ENCODE measurements at regions not wholly inside any gene's neighbourhood (a gene's known extent, or its start where the extent isn't known, plus 50 kb on each side); places are given as distances from the start of the nearest gene placed in this dataset.
"Not testable (repeated sequence)": the region's sequence is repeated elsewhere in the genome, so short reads cannot be mapped to it uniquely, and the experiment has no call there.

DNA sequence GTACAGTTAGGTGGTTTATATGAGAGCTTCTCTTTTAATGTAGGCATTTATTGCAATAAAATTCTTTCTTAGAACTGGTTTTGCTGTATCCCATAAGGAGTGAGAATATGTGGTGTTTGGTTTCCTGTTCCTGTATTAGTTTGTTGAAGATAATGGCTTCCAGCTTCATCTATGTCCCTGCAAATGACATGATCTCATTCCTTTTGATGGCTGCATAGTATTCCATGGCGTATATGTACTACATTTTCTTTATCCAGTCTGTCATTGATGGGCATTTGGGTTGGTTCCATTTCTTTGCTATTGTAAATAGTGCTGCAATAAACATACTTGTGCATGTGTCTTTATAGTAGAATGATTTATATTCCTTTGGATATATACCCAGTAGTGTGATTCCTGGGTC is 106.7 kb upstream of the IRS4 start:
- intact Hi-C loops (cut with DNase I): not testable (repeated sequence)

DNA sequence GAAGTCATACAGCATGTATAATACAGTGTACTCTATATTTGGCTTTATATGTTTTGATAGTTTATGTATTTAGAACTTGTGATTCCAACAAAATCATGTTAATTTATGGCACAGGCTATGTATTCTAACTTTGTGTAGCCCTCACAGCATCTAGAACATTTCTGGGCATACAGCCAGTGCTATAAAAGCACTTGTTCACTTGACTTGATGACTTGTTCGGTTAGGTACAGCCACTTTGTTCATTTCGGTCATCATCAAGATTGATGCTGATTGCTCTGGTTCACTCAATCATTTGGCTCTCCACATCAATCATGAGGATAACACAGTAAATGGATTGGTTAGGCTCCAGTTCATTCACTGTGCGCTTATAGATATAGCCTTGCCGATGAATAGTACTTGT is 97.6 kb upstream of the IRS4 start:
- H3K27ac ChIP-seq (ENCODE audit: low read depth in 1 of 2, low read length in 2 of 2): no peak overlapping the region
- intact Hi-C loops (cut with DNase I): no loop called here
- DNase-seq: no peak
- WGBS, 2 donors: 65 to 69% methylated on average over 4 of the region's 4 CpGs
- no peaks in the 10 kb centered on the region for H3K36me3 ChIP-seq (ENCODE audit: control insufficient read depth in 1 of 2, insufficient read depth in 2 of 2, low read length in 1 of 2)
- H3K4me3 ChIP-seq (ENCODE audit: low read length in 2 of 2): no peak overlapping the region
- no peaks in the 10 kb centered on the region for H3K4me1 ChIP-seq (ENCODE audit: control insufficient read depth in 1 of 2, insufficient read depth in 2 of 2, low read length in 2 of 2)
- no peak for ATAC-seq (ENCODE audit: low FRiP score)
- no peaks in the 10 kb centered on the region for H3K9me3 ChIP-seq (ENCODE audit: control insufficient read depth, low read length)
- no peaks in the 10 kb centered on the region for H3K27me3 ChIP-seq (ENCODE audit: control insufficient read depth in 1 of 2, insufficient read depth in 2 of 2, low read length in 1 of 2)

More for the DNA sequence above, 106.7 kb upstream of the IRS4 start:
- H3K36me3 ChIP-seq (ENCODE audit: control insufficient read depth in 1 of 2, insufficient read depth in 2 of 2, low read length in 1 of 2); H3K27ac ChIP-seq (ENCODE audit: low read depth in 1 of 2, low read length in 2 of 2); DNase-seq; H3K4me1 ChIP-seq (ENCODE audit: control insufficient read depth in 1 of 2, insufficient read depth in 2 of 2, low read length in 2 of 2); H3K4me3 ChIP-seq (ENCODE audit: low read length in 2 of 2); ATAC-seq (ENCODE audit: low FRiP score); H3K27me3 ChIP-seq (ENCODE audit: control insufficient read depth in 1 of 2, insufficient read depth in 2 of 2, low read length in 1 of 2); H3K9me3 ChIP-seq (ENCODE audit: control insufficient read depth, low read length): not testable (repeated sequence)
- WGBS, 2 donors: 76 to 79% methylated on average over 1 of the region's 1 CpG

DNA sequence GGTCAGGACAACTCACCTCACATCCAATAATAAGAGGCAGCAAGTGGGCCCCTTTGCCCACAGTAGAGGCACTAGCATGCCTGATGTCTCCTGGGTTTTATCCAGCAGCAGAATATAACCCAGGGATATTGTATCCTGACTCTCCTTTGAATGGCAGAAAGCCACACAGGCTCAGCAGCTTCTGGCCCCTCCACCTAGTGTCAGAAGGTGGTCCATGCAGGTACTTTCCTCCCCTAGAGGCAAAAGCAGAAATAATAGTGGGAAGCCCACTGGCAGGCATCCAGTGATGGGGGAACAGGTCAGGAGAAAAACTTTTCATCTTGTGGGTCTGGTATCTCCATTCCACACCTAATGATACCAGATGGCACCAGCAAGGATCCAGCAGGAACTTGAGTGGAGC is 75.5 kb upstream of the IRS4 start:
- no peaks in the 10 kb centered on the region for H3K27me3 ChIP-seq (ENCODE audit: control insufficient read depth in 1 of 2, insufficient read depth in 2 of 2, low read length in 1 of 2)
- H3K4me1 ChIP-seq (ENCODE audit: control insufficient read depth in 1 of 2, insufficient read depth in 2 of 2, low read length in 2 of 2): no peaks in the 10 kb centered on the region
- no peak overlapping the region for H3K4me3 ChIP-seq (ENCODE audit: low read length in 2 of 2)
- no peaks in the 10 kb centered on the region for H3K36me3 ChIP-seq (ENCODE audit: control insufficient read depth in 1 of 2, insufficient read depth in 2 of 2, low read length in 1 of 2)
- no peak for ATAC-seq (ENCODE audit: low FRiP score)
- intact Hi-C loops (cut with DNase I): no loop called here
- no peak overlapping the region for H3K27ac ChIP-seq (ENCODE audit: low read depth in 1 of 2, low read length in 2 of 2)
- H3K9me3 ChIP-seq (ENCODE audit: control insufficient read depth, low read length): no peaks in the 10 kb centered on the region
- no peak for DNase-seq

DNA sequence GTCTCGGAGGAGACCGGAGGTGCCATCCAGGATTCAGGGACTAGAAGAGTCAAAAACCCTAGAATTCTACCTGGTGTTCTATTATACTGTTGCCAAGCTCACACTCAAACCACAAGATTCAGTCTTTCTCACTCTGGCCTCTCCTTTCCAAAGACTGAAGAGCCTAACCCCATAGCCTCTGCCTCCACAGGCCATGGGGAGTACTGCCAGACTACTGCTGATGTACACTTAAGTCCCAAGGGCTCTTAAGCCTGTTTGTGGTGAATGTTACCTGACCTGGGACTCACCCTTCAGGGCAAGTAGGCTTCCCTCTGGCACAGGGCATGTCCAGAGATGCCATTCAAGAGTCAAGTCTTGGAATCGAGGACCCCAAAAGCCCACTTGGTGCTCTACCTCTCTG is 58.9 kb upstream of the IRS4 start:
- WGBS, 2 donors: 87 to 88% methylated on average over 3 of the region's 3 CpGs
- intact Hi-C loops (cut with DNase I): no loop called here

More for the DNA sequence above, 58.9 kb upstream of the IRS4 start:
- ATAC-seq (ENCODE audit: low FRiP score): no peak
- H3K27me3 ChIP-seq (ENCODE audit: control insufficient read depth in 1 of 2, insufficient read depth in 2 of 2, low read length in 1 of 2): no peaks in the 10 kb centered on the region
- H3K4me1 ChIP-seq (ENCODE audit: control insufficient read depth in 1 of 2, insufficient read depth in 2 of 2, low read length in 2 of 2): no peaks in the 10 kb centered on the region
- no peak overlapping the region for H3K4me3 ChIP-seq (ENCODE audit: low read length in 2 of 2)
- H3K36me3 ChIP-seq (ENCODE audit: control insufficient read depth in 1 of 2, insufficient read depth in 2 of 2, low read length in 1 of 2): no peaks in the 10 kb centered on the region
- H3K27ac ChIP-seq (ENCODE audit: low read depth in 1 of 2, low read length in 2 of 2): no peak overlapping the region
- no peaks in the 10 kb centered on the region for H3K9me3 ChIP-seq (ENCODE audit: control insufficient read depth, low read length)
- no peak for DNase-seq

Small RNA genes lying in the stretch of these regions (microRNA-seq; reads per million reads assigned to microRNA genes)
- gene MIR6087: 5.0 to 8.3 reads per million in 2 donors

Data from aorta (tissue), 5 donors.